Suprapubic skin (tissue), 4 donors: ENCODE measurements at regions not wholly inside any gene's neighbourhood (a gene's known extent, or its start where the extent isn't known, plus 50 kb on each side); places are given as distances from the start of the nearest gene placed in this dataset.
"Not testable (repeated sequence)": the region's sequence is repeated elsewhere in the genome, so short reads cannot be mapped to it uniquely, and the experiment has no call there.

Experiments used
- EP300 ChIP-seq: sonication (generic); formaldehyde crosslinking; IDR thresholded peaks from one replicate; pipeline ENCODE4 v1.6.1; 2017; ENCODE audit warnings: antibody characterized with exemption
- POLR2A ChIP-seq, 2 donors: fragments of 450-650 bp; IDR thresholded peaks; one replicate each; pipeline ENCODE4 v1.6.1; 2017; ENCODE audit warnings: antibody characterized with exemption in 2 of 2, mild to moderate bottlenecking in 2 of 2, moderate library complexity in 2 of 2
- POLR2AphosphoS5 ChIP-seq, 3 donors: sonication (generic); formaldehyde crosslinking; IDR thresholded peaks; one replicate each; pipeline ENCODE4 v1.6.1; 2017; ENCODE audit warnings: antibody characterized with exemption in 3 of 3
- TF ChIP-seq, protein P1 (sequence below), 2 donors: fragments of 200-600 bp in 1 of 2; fragments of 450-650 bp in 1 of 2; sonication (generic) in 1 of 2; IDR thresholded peaks; one replicate each; pipeline ENCODE4 v1.5.1; 2016 to 2019; ENCODE audit warnings: antibody characterized with exemption in 2 of 2, mild to moderate bottlenecking in 1 of 2, moderate library complexity in 1 of 2

DNA sequence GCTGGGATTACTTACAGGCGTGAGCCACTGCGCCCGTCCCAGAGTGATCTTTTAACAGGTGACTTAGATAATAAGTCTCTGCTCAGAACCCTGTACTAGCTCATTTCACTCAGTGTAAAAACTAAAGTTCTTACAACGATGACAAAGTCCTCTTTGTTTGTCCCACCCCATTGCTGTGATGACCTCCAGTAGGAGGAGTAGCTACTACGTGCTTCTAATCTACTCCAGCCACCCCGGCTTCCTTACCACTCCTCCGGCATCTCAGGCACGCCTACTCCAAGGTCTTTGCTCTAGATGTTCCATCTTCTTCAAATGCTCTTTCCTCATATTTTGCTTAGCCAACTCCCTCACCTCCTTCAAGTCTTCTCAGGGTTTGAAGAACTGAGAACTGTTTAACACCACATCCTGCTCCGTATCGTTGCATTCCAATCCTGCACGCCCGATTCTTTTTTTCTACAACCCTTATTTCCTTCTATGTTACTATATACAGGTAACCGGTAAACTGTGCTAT is 108.4 kb upstream of the METTL14 start:
- TF ChIP-seq, protein P1, sequence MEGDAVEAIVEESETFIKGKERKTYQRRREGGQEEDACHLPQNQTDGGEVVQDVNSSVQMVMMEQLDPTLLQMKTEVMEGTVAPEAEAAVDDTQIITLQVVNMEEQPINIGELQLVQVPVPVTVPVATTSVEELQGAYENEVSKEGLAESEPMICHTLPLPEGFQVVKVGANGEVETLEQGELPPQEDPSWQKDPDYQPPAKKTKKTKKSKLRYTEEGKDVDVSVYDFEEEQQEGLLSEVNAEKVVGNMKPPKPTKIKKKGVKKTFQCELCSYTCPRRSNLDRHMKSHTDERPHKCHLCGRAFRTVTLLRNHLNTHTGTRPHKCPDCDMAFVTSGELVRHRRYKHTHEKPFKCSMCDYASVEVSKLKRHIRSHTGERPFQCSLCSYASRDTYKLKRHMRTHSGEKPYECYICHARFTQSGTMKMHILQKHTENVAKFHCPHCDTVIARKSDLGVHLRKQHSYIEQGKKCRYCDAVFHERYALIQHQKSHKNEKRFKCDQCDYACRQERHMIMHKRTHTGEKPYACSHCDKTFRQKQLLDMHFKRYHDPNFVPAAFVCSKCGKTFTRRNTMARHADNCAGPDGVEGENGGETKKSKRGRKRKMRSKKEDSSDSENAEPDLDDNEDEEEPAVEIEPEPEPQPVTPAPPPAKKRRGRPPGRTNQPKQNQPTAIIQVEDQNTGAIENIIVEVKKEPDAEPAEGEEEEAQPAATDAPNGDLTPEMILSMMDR (IDR thresholded peaks at IDR 0.05): not testable (repeated sequence)
- TF ChIP-seq POLR2A (IDR thresholded peaks at IDR 0.05); EP300; POLR2AphosphoS5 (IDR thresholded peaks at IDR 0.05): not testable (repeated sequence)
